ENCODE measurements at regions not wholly inside any gene's neighbourhood (a gene's known extent, or its start where the extent isn't known, plus 50 kb on each side); places are given as distances from the start of the nearest gene placed in this dataset.

DNA sequence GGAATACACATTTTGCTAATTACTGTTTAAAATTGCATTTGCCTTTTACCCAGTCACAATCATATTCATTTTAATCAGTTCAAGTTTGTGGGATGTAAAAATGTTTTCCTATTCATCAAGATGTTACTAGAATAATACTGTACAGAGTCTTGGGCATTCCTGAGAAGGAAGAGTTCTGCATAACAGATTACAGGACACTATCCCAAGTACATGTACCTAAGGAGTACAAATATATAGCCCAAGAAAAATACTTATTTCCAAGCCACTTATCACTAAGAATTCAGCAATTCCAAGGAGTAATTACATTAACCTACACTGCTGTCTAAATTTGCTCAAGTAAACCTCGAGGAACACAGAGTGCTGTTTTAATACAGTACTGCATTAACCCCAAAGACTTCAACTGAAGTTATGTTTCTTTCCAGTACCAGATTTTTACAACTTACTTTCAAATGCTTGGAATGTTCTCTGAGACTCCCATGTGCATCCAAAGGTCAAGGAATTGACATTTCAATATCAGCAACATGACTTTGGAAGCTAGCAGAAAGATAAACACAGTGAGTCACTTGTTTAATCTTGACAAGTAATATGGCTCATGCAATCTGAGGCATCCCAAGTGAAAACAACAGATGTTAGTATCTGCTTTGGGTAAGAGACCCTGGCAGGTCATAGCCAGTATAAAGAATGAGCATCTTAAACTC is 125.4 kb upstream of the BET1 start:
- H2BK5ac ChIP-seq (ENCODE audit: low read depth, low read length, poor library complexity), result no peak overlapping the region
- H3K4me2 ChIP-seq (ENCODE audit: low read length), result no peak overlapping the region
- H3K27ac ChIP-seq (ENCODE audit: low read depth, low read length), result no peak overlapping the region
- no peak overlapping the region for H3K4me3 ChIP-seq (ENCODE audit: low read depth, low read length)
- no peaks in the 10 kb centered on the region for H3K36me3 ChIP-seq (ENCODE audit: control insufficient read depth in 1 of 2, insufficient read depth in 2 of 2, low read length in 2 of 2)
- no peak overlapping the region for H2BK120ac ChIP-seq (ENCODE audit: insufficient read depth, low read length, poor library complexity)
- no peak overlapping the region for H2BK12ac ChIP-seq (ENCODE audit: low read length)
- H3K79me2 ChIP-seq (ENCODE audit: control insufficient read depth, insufficient read depth, low read length, poor library complexity), result no peaks in the 10 kb centered on the region
- H3K9me3 ChIP-seq (ENCODE audit: insufficient read depth, low read depth, low read length), result no peaks in the 10 kb centered on the region
- H3K4ac ChIP-seq (ENCODE audit: low read depth, low read length), result no peak overlapping the region
- H4K12ac ChIP-seq (ENCODE audit: low read depth, low read length), result no peak overlapping the region
- peak in 1 of 2 donors; percentile 31 for DNase-seq
- H3K23ac ChIP-seq (ENCODE audit: low read length), result no peak overlapping the region
- WGBS (ENCODE audit: extremely low coverage, insufficient coverage, insufficient read length), result no CpG with 5 or more reads among the region's 1 CpG
- no peak overlapping the region for H3K14ac ChIP-seq (ENCODE audit: low read length)
- H3K27me3 ChIP-seq (ENCODE audit: insufficient read depth, low read length), result no peaks in the 10 kb centered on the region
- no peak overlapping the region for H4K91ac ChIP-seq (ENCODE audit: low read depth, low read length)
- H3K4me1 ChIP-seq (ENCODE audit: control insufficient read depth in 1 of 2, insufficient read depth in 2 of 2, low read length in 2 of 2), result peaks cover 0 to 3% of the 10 kb centered on the region in 2 experiments
- H2AFZ ChIP-seq (ENCODE audit: insufficient read depth, low read length, poor library complexity), result no peak overlapping the region
- no peak overlapping the region for H4K8ac ChIP-seq (ENCODE audit: low read depth, low read length)
- H3K9ac ChIP-seq (ENCODE audit: low read length), result no peak overlapping the region
- no peak overlapping the region for H3K18ac ChIP-seq (ENCODE audit: low read length)
- no peaks in the 10 kb centered on the region for H3K79me1 ChIP-seq (ENCODE audit: low read length)
- H2AK5ac ChIP-seq (ENCODE audit: low read length), result no peak overlapping the region

DNA sequence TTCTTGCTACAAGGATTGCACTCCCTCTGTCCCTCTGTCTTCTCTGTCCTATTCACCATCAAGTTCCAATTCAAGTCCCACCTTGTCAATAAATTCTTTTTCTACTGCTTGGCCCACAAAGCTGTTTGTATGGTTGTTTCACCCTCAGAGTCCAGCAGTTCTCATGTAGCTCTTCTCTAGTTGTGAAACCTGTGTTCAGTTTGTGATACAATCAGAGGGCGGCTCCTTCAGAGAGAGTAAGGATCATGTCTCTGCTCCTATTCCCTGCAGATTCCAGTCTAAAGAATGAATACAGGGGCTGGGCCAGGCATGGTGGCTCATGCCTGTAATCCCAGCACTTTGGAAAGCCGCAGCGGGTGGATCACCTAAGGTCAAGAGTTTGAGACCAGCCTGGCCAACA is 126.6 kb upstream of the BET1 start:
- H3K23ac ChIP-seq (ENCODE audit: low read length), result no peak overlapping the region
- H4K91ac ChIP-seq (ENCODE audit: low read depth, low read length), result no peak overlapping the region
- H3K9ac ChIP-seq (ENCODE audit: low read length), result no peak overlapping the region
- H2AFZ ChIP-seq (ENCODE audit: insufficient read depth, low read length, poor library complexity), result no peak overlapping the region
- H4K8ac ChIP-seq (ENCODE audit: low read depth, low read length), result no peak overlapping the region
- H3K27ac ChIP-seq (ENCODE audit: low read depth, low read length), result no peak overlapping the region
- no peak overlapping the region for H4K12ac ChIP-seq (ENCODE audit: low read depth, low read length)
- no peak overlapping the region for H3K14ac ChIP-seq (ENCODE audit: low read length)
- no peak overlapping the region for H2BK120ac ChIP-seq (ENCODE audit: insufficient read depth, low read length, poor library complexity)
- DNase-seq, result peak; percentile 5 to 65
- no peak overlapping the region for H2BK12ac ChIP-seq (ENCODE audit: low read length)
- H3K18ac ChIP-seq (ENCODE audit: low read length), result no peak overlapping the region
- no peak overlapping the region for H2AK5ac ChIP-seq (ENCODE audit: low read length)
- no peaks in the 10 kb centered on the region for H3K79me2 ChIP-seq (ENCODE audit: control insufficient read depth, insufficient read depth, low read length, poor library complexity)
- no peaks in the 10 kb centered on the region for H3K36me3 ChIP-seq (ENCODE audit: control insufficient read depth in 1 of 2, insufficient read depth in 2 of 2, low read length in 2 of 2)
- peaks cover 0 to 3% of the 10 kb centered on the region in 2 experiments for H3K4me1 ChIP-seq (ENCODE audit: control insufficient read depth in 1 of 2, insufficient read depth in 2 of 2, low read length in 2 of 2)
- no peak overlapping the region for H3K4ac ChIP-seq (ENCODE audit: low read depth, low read length)
- H3K9me3 ChIP-seq (ENCODE audit: insufficient read depth, low read depth, low read length), result no peaks in the 10 kb centered on the region
- H2BK5ac ChIP-seq (ENCODE audit: low read depth, low read length, poor library complexity), result no peak overlapping the region
- H3K27me3 ChIP-seq (ENCODE audit: insufficient read depth, low read length), result no peaks in the 10 kb centered on the region
- no peak overlapping the region for H3K4me2 ChIP-seq (ENCODE audit: low read length)
- no peak overlapping the region for H3K4me3 ChIP-seq (ENCODE audit: low read depth, low read length)
- WGBS (ENCODE audit: extremely low coverage, insufficient coverage, insufficient read length), result no CpG with 5 or more reads among the region's 3 CpGs
- no peaks in the 10 kb centered on the region for H3K79me1 ChIP-seq (ENCODE audit: low read length)

DNA sequence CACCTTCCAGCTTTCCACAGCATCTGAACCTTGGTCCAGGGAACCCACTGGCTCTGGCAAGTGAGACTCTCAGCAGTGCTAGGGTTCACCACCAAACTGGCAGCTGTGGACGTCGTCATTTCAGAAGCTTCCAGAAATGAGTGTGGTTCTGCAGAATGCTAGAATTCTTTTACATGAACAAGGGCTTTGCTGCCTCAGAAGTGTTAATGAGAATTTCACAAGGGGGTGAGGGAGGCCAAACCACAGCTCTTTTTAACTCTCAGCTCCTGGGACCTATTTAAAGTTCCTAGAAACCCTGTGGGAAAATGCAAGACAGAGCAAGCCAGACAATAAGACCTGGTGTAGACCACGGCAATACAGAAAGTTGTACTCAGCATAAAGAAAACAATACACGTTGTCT is 129.3 kb upstream of the BET1 start:
- H2AFZ ChIP-seq (ENCODE audit: insufficient read depth, low read length, poor library complexity), result no peak overlapping the region
- no peak for DNase-seq
- H3K79me1 ChIP-seq (ENCODE audit: low read length), result no peaks in the 10 kb centered on the region
- no peak overlapping the region for H2BK5ac ChIP-seq (ENCODE audit: low read depth, low read length, poor library complexity)
- no peak overlapping the region for H2BK120ac ChIP-seq (ENCODE audit: insufficient read depth, low read length, poor library complexity)
- no peak overlapping the region for H3K27ac ChIP-seq (ENCODE audit: low read depth, low read length)
- no peak overlapping the region for H3K14ac ChIP-seq (ENCODE audit: low read length)
- H3K4me1 ChIP-seq (ENCODE audit: control insufficient read depth in 1 of 2, insufficient read depth in 2 of 2, low read length in 2 of 2), result peaks cover 0 to 3% of the 10 kb centered on the region in 2 experiments
- H3K4me2 ChIP-seq (ENCODE audit: low read length), result no peak overlapping the region
- H4K91ac ChIP-seq (ENCODE audit: low read depth, low read length), result no peak overlapping the region
- H3K4me3 ChIP-seq (ENCODE audit: low read depth, low read length), result no peak overlapping the region
- WGBS (ENCODE audit: extremely low coverage, insufficient coverage, insufficient read length), result no CpG with 5 or more reads among the region's 4 CpGs
- no peak overlapping the region for H3K23ac ChIP-seq (ENCODE audit: low read length)
- H2AK5ac ChIP-seq (ENCODE audit: low read length), result no peak overlapping the region
- H3K36me3 ChIP-seq (ENCODE audit: control insufficient read depth in 1 of 2, insufficient read depth in 2 of 2, low read length in 2 of 2), result no peaks in the 10 kb centered on the region
- no peak overlapping the region for H3K9ac ChIP-seq (ENCODE audit: low read length)
- H3K9me3 ChIP-seq (ENCODE audit: insufficient read depth, low read depth, low read length), result no peaks in the 10 kb centered on the region
- H3K18ac ChIP-seq (ENCODE audit: low read length), result no peak overlapping the region
- H3K4ac ChIP-seq (ENCODE audit: low read depth, low read length), result no peak overlapping the region
- H2BK12ac ChIP-seq (ENCODE audit: low read length), result no peak overlapping the region
- H3K79me2 ChIP-seq (ENCODE audit: control insufficient read depth, insufficient read depth, low read length, poor library complexity), result no peaks in the 10 kb centered on the region
- H3K27me3 ChIP-seq (ENCODE audit: insufficient read depth, low read length), result no peaks in the 10 kb centered on the region
- no peak overlapping the region for H4K8ac ChIP-seq (ENCODE audit: low read depth, low read length)
- H4K12ac ChIP-seq (ENCODE audit: low read depth, low read length), result no peak overlapping the region

DNA sequence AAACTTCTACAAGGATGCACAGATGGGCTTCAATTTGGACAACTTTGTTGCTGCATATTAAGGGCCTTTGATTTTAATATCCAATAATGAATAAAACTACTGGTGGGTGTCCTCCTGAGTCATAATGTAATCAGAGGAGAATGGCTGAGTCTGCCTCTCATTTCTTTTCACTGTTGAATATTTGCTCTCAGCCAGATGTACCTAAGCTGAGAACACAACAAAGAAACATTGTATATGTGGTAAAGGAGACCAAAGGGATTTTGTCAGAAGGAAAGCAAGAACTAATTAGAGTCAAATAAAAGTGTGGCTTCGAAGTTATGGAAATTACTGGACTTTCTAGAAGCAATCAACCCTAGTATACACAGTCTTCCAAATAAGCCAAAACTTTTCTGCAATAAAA is 131.0 kb upstream of the BET1 start:
- H3K9ac ChIP-seq (ENCODE audit: low read length), result no peak overlapping the region
- H2AFZ ChIP-seq (ENCODE audit: insufficient read depth, low read length, poor library complexity), result no peak overlapping the region
- no peak overlapping the region for H4K12ac ChIP-seq (ENCODE audit: low read depth, low read length)
- no peak overlapping the region for H3K18ac ChIP-seq (ENCODE audit: low read length)
- no peaks in the 10 kb centered on the region for H3K36me3 ChIP-seq (ENCODE audit: control insufficient read depth in 1 of 2, insufficient read depth in 2 of 2, low read length in 2 of 2)
- H3K4me2 ChIP-seq (ENCODE audit: low read length), result no peak overlapping the region
- no peak overlapping the region for H2BK120ac ChIP-seq (ENCODE audit: insufficient read depth, low read length, poor library complexity)
- H4K91ac ChIP-seq (ENCODE audit: low read depth, low read length), result no peak overlapping the region
- H3K79me2 ChIP-seq (ENCODE audit: control insufficient read depth, insufficient read depth, low read length, poor library complexity), result no peaks in the 10 kb centered on the region
- no peak overlapping the region for H3K27ac ChIP-seq (ENCODE audit: low read depth, low read length)
- H3K4me3 ChIP-seq (ENCODE audit: low read depth, low read length), result no peak overlapping the region
- WGBS (ENCODE audit: extremely low coverage, insufficient coverage, insufficient read length), result no CpG with 5 or more reads among the region's 1 CpG
- H2BK5ac ChIP-seq (ENCODE audit: low read depth, low read length, poor library complexity), result no peak overlapping the region
- H3K4ac ChIP-seq (ENCODE audit: low read depth, low read length), result no peak overlapping the region
- no peaks in the 10 kb centered on the region for H3K9me3 ChIP-seq (ENCODE audit: insufficient read depth, low read depth, low read length)
- H3K4me1 ChIP-seq (ENCODE audit: control insufficient read depth in 1 of 2, insufficient read depth in 2 of 2, low read length in 2 of 2), result peaks cover 0 to 3% of the 10 kb centered on the region in 2 experiments
- H2AK5ac ChIP-seq (ENCODE audit: low read length), result no peak overlapping the region
- no peak overlapping the region for H2BK12ac ChIP-seq (ENCODE audit: low read length)
- H3K14ac ChIP-seq (ENCODE audit: low read length), result no peak overlapping the region
- no peaks in the 10 kb centered on the region for H3K27me3 ChIP-seq (ENCODE audit: insufficient read depth, low read length)
- no peak overlapping the region for H4K8ac ChIP-seq (ENCODE audit: low read depth, low read length)
- H3K23ac ChIP-seq (ENCODE audit: low read length), result no peak overlapping the region
- H3K79me1 ChIP-seq (ENCODE audit: low read length), result no peaks in the 10 kb centered on the region
- DNase-seq, result no peak
